CD4-positive, alpha-beta T cell (primary cell): ENCODE measurements at regions not wholly inside any gene's neighbourhood (a gene's known extent, or its start where the extent isn't known, plus 50 kb on each side); places are given as distances from the start of the nearest gene placed in this dataset.

Experiments used
- ATAC-seq: fragments of 200-7000 bp; cut with Tn5 transposase; one replicate; pipeline ENCODE4 v1.10.0; 2022; ENCODE audit warnings: mild to moderate bottlenecking; ENCODE audit not compliant: poor library complexity
- CTCF ChIA-PET: fragments of 350-600 bp; sonication (Branson Sonifier 250); formaldehyde crosslinking; loops from one replicate; lab custom pipeline; 2021; ENCODE audit warnings: antibody characterized with exemption, inconsistent platforms; lab: Charles Lee
- POLR2A ChIA-PET: fragments of 350-600 bp; sonication (Branson Sonifier 250); formaldehyde crosslinking; loops from one replicate; lab custom pipeline; 2021; ENCODE audit warnings: antibody characterized with exemption, inconsistent platforms; lab: Charles Lee
- DNase-seq, 14 experiments: peaks; one replicate each; pipeline ENCODE4 v3.0.0-alpha.2; 2013 to 2020; ENCODE audit warnings: mixed read lengths in 2 of 14
- H3K27ac ChIP-seq, 2 donors: one replicate each; pipeline versions ENCODE4 v1.5.1 to v1.7.0; 2013; ENCODE audit warnings: low read length in 2 of 2, low read depth in 1 of 2, mild to moderate bottlenecking in 1 of 2
- H3K27me3 ChIP-seq, 2 experiments: 1 replicate in 1 of 2; 2 replicates in 1 of 2; pipeline versions ENCODE4 v1.6.1 to v1.7.0; 2013; ENCODE audit warnings: low read length in 2 of 2, control low read depth in 1 of 2, mild to moderate bottlenecking in 1 of 2, moderate library complexity in 1 of 2; ENCODE audit not compliant: insufficient read depth in 2 of 2, control insufficient read depth in 1 of 2
- H3K36me3 ChIP-seq: one replicate; pipeline ENCODE4 v1.6.1; 2013; ENCODE audit warnings: low read length, control low read depth; ENCODE audit not compliant: insufficient read depth
- H3K4me1 ChIP-seq: one replicate; pipeline ENCODE4 v1.6.1; 2013; ENCODE audit warnings: low read length, control low read depth; ENCODE audit not compliant: insufficient read depth
- H3K4me3 ChIP-seq: one replicate; pipeline ENCODE4 v1.5.1; 2013; ENCODE audit warnings: mild to moderate bottlenecking, low read length, moderate library complexity
- H3K9me3 ChIP-seq, 2 experiments: 1 replicate in 1 of 2; 2 replicates in 1 of 2; pipeline versions ENCODE4 v1.6.1 to v1.7.0; 2013; ENCODE audit warnings: low read length in 2 of 2, mild to moderate bottlenecking in 2 of 2, control low read depth in 1 of 2, moderate library complexity in 1 of 2; ENCODE audit not compliant: control insufficient read depth in 1 of 2, insufficient read depth in 1 of 2
- H3K27ac Mint-ChIP-seq: one replicate; pipeline ENCODE4 v1.8.0; 2020; ENCODE audit warnings: mixed read lengths
- H3K27me3 Mint-ChIP-seq: one replicate; pipeline ENCODE4 v1.8.0; 2021; ENCODE audit warnings: mixed read lengths
- H3K36me3 Mint-ChIP-seq: one replicate; pipeline ENCODE4 v1.8.0; 2021; ENCODE audit warnings: low read depth, mixed read lengths
- H3K4me1 Mint-ChIP-seq: one replicate; pipeline ENCODE4 v1.8.0; 2021; ENCODE audit warnings: low read depth, mixed read lengths
- H3K4me3 Mint-ChIP-seq: one replicate; pipeline ENCODE4 v1.8.0; 2020; ENCODE audit warnings: mild to moderate bottlenecking, mixed read lengths
- H3K9me3 Mint-ChIP-seq: one replicate; pipeline ENCODE4 v1.8.0; 2020; ENCODE audit warnings: mixed read lengths
- CTCF ChIP-seq: fragments of 200-600 bp; IDR thresholded peaks from one replicate; pipeline ENCODE4 v1.8.0; 2022; ENCODE audit warnings: antibody characterized with exemption, mild to moderate bottlenecking
- intact Hi-C, 2 experiments: fragments of 100-400 bp; cut with DNase I in 1 of 2; cut with micrococcal nuclease in 1 of 2; formaldehyde crosslinking; loops; one replicate each; pipeline versions ENCODE4 v1.15.1 to v1.9.0; 2023 to 2025; cut with DNase I, micrococcal nuclease

- Histone ChIP-seq H3K4me1 (no peaks in the 10 kb centered on the region), H3K27ac (no peak overlapping the region), H3K9me3 (peaks cover 0 to 3% of the 10 kb centered on the region in 2 experiments), H3K4me3 (no peak overlapping the region), H3K36me3 (no peaks in the 10 kb centered on the region), H3K27me3 (no peaks in the 10 kb centered on the region)
- peaks cover 5% of the 10 kb centered on the region for H3K9me3 Mint-ChIP-seq
- no peak overlapping the region for H3K4me3 Mint-ChIP-seq
- ChIA-PET POLR2A (no interaction called here), CTCF (no interaction called here)
- DNase-seq (no peak), ATAC-seq (no peak)
- no peaks in the 10 kb centered on the region for H3K36me3 Mint-ChIP-seq
- TF ChIP-seq CTCF: no peak
- H3K27me3 Mint-ChIP-seq: no peaks in the 10 kb centered on the region
- intact Hi-C loops: no loop called here
- no peak overlapping the region for H3K27ac Mint-ChIP-seq
- no peaks in the 10 kb centered on the region for H3K4me1 Mint-ChIP-seq
Observed at GRCh38 chr3:5799398-5799797, 611.9 kb downstream of the EDEM1 start.

- Mint-ChIP-seq H3K9me3 (peaks cover 5% of the 10 kb centered on the region), H3K4me3 (no peak overlapping the region), H3K27me3 (no peaks in the 10 kb centered on the region), H3K4me1 (no peaks in the 10 kb centered on the region), H3K36me3 (no peaks in the 10 kb centered on the region), H3K27ac (no peak overlapping the region)
- no peak for ATAC-seq
- intact Hi-C loops: no loop called here
- DNase-seq: no peak
- no peaks in the 10 kb centered on the region for H3K4me1 ChIP-seq
- no peaks in the 10 kb centered on the region for H3K27me3 ChIP-seq
- peaks cover 0 to 3% of the 10 kb centered on the region in 2 experiments for H3K9me3 ChIP-seq
- no peak overlapping the region for H3K27ac ChIP-seq
- CTCF ChIA-PET: no interaction called here
- no peak overlapping the region for H3K4me3 ChIP-seq
- TF ChIP-seq CTCF: no peak
- POLR2A ChIA-PET: no interaction called here
- H3K36me3 ChIP-seq: no peaks in the 10 kb centered on the region
Observed at GRCh38 chr3:5800965-5801364, 613.5 kb downstream of the EDEM1 start.

- no peaks in the 10 kb centered on the region for H3K4me1 Mint-ChIP-seq
- Histone ChIP-seq H3K27me3 (no peaks in the 10 kb centered on the region), H3K9me3 (peaks cover 0 to 3% of the 10 kb centered on the region in 2 experiments), H3K27ac (no peak overlapping the region), H3K36me3 (no peaks in the 10 kb centered on the region), H3K4me3 (no peak overlapping the region), H3K4me1 (no peaks in the 10 kb centered on the region)
- H3K9me3 Mint-ChIP-seq: peaks cover 2% of the 10 kb centered on the region
- ChIA-PET CTCF (no interaction called here), POLR2A (no interaction called here)
- ATAC-seq: no peak
- H3K4me3 Mint-ChIP-seq: no peak overlapping the region
- no peak for DNase-seq
- intact Hi-C loops: no loop called here
- TF ChIP-seq CTCF: no peak
- no peaks in the 10 kb centered on the region for H3K36me3 Mint-ChIP-seq
- no peaks in the 10 kb centered on the region for H3K27me3 Mint-ChIP-seq
- no peak overlapping the region for H3K27ac Mint-ChIP-seq
Observed at GRCh38 chr3:5806192-5806591, 618.7 kb downstream of the EDEM1 start.
